ENCODE measurements at regions not wholly inside any gene's neighbourhood (a gene's known extent, or its start where the extent isn't known, plus 50 kb on each side); places are given as distances from the start of the nearest gene placed in this dataset.

- no peak overlapping the region for H2BK12ac ChIP-seq (ENCODE audit: low read depth, low read length)
- H3K4me3 ChIP-seq (ENCODE audit: extremely low read depth in 1 of 4, insufficient read depth in 2 of 4, low read depth in 3 of 4, low read length in 4 of 4), result no peak overlapping the region; a peak in 1 of 8 replicates
- no peaks in the 10 kb centered on the region for H3K36me3 ChIP-seq (ENCODE audit: control insufficient read depth in 2 of 4, insufficient read depth in 4 of 4, low read length in 3 of 4)
- no peak for DNase-seq (ENCODE audit: low read depth in 1 of 2, low spot score in 2 of 2)
- H3K4me1 ChIP-seq (replicated peaks in 1 of 4; ENCODE audit: control insufficient read depth in 3 of 4, insufficient read depth in 4 of 4, low read length in 3 of 4), result no peaks in the 10 kb centered on the region
- no peak overlapping the region for H3K23ac ChIP-seq (ENCODE audit: insufficient read length)
- no peaks in the 10 kb centered on the region for H4K20me1 ChIP-seq (replicated peaks in 1 of 2; ENCODE audit: control insufficient read depth in 1 of 2, insufficient read depth in 2 of 2, low read length in 2 of 2)
- H4K5ac ChIP-seq (ENCODE audit: insufficient read length, low read depth, low read length), result no peak overlapping the region
- CTCF ChIA-PET (ENCODE audit: partially characterized antibody), result interaction anchor here (1.0 kb wide), 1 partner anchor 700 kb away, joined by 3 read pairs; no protein-coding TSS in a partner anchor
- H2BK20ac ChIP-seq (ENCODE audit: low read length), result no peak overlapping the region
- no peak overlapping the region for H3K4ac ChIP-seq (replicated peaks; ENCODE audit: insufficient read length, low read depth, low read length)
- H4K8ac ChIP-seq (ENCODE audit: extremely low read depth, insufficient read depth, low read length), result no peak overlapping the region
- no peaks in the 10 kb centered on the region for H3K79me1 ChIP-seq (ENCODE audit: low read depth, low read length)
- H3K56ac ChIP-seq (replicated peaks; ENCODE audit: insufficient read length, low read depth, low read length), result no peak overlapping the region
- POLR2A ChIA-PET (ENCODE audit: partially characterized antibody), result no interaction called here
- H3K27me3 ChIP-seq (replicated peaks in 1 of 4; ENCODE audit: control insufficient read depth in 3 of 4, extremely low read depth in 1 of 4, insufficient read depth in 3 of 4, low read length in 3 of 4), result no peaks in the 10 kb centered on the region
- peaks cover 2% of the 10 kb centered on the region for H3K23me2 ChIP-seq (ENCODE audit: low read depth, low read length)
- no peak overlapping the region for H2BK15ac ChIP-seq (ENCODE audit: low read length)
- H2AFZ ChIP-seq (ENCODE audit: low read length), result no peak overlapping the region
- no peak overlapping the region for H3K4me2 ChIP-seq (ENCODE audit: insufficient read depth in 1 of 2, low read depth in 2 of 2, low read length in 2 of 2)
- no peak overlapping the region for H2BK120ac ChIP-seq (replicated peaks; ENCODE audit: low read depth, low read length)
- 95% methylated on average over 3 of the region's 3 CpGs; no CpG with 5 or more reads in 1 of the 2 experiments for WGBS, 2 experiments (ENCODE audit: extremely low coverage in 1 of 2, insufficient coverage in 1 of 2, insufficient read length in 1 of 2, insufficient replicate concordance in 2 of 2, low coverage in 1 of 2, low lambda C conversion rate in 2 of 2, missing lambda C conversion rate in 1 of 2)
- no peaks in the 10 kb centered on the region for H3K9me3 ChIP-seq (ENCODE audit: insufficient read depth in 2 of 2, low read depth in 1 of 2, low read length in 1 of 2)
- no peak overlapping the region for H2AK5ac ChIP-seq (ENCODE audit: low read depth, low read length)
- no peaks in the 10 kb centered on the region for H3K79me2 ChIP-seq (ENCODE audit: control insufficient read depth in 1 of 2, insufficient read depth in 2 of 2, low read length in 2 of 2)
- no peak overlapping the region for H3K18ac ChIP-seq (ENCODE audit: extremely low read depth, low read length)
- H4K91ac ChIP-seq (replicated peaks; ENCODE audit: insufficient read length, low read length), result no peak overlapping the region
- H3K27ac ChIP-seq (ENCODE audit: low read depth, low read length), result no peak overlapping the region
- H3K9ac ChIP-seq (replicated peaks in 1 of 4; ENCODE audit: extremely low read depth in 1 of 4, low read depth in 3 of 4, low read length in 3 of 4), result no peak overlapping the region
- FAIRE-seq, result no peak
- H2BK5ac ChIP-seq (ENCODE audit: low read depth, low read length), result no peak overlapping the region
- H3K14ac ChIP-seq (ENCODE audit: insufficient read length), result no peak overlapping the region
- TF ChIP-seq SRF (IDR thresholded peaks at IDR 0.05; ENCODE audit: low read depth, low read length), result no peak
- no peak for TF ChIP-seq GTF2F1 (IDR thresholded peaks at IDR 0.05; ENCODE audit: borderline replicate concordance, low read depth, low read length)
- TF ChIP-seq BACH1 (IDR thresholded peaks at IDR 0.05; ENCODE audit: low read length), result no peak
- TF ChIP-seq SIX5 (IDR thresholded peaks at IDR 0.05; ENCODE audit: low read depth, low read length), result no peak
- TF ChIP-seq JUN (IDR thresholded peaks at IDR 0.05; ENCODE audit: low read depth, low read length), result no peak
- no peak for TF ChIP-seq TCF12 (IDR thresholded peaks at IDR 0.05; ENCODE audit: low read depth, low read length)
These were observed 692.5 kb downstream of the INHBA start for GRCh38 chr7:41010418-41010817.
